NCI-H1417 (cell line): ENCODE measurements at regions not wholly inside any gene's neighbourhood (a gene's known extent, or its start where the extent isn't known, plus 50 kb on each side); places are given as distances from the start of the nearest gene placed in this dataset.
"Not testable (repeated sequence)": the region's sequence is repeated elsewhere in the genome, so short reads cannot be mapped to it uniquely, and the experiment has no call there.

Source experiments
- DNase-seq, 3 experiments: peaks; one replicate each; lab custom pipeline; 2025; lab: John Stamatoyannopoulos, UW

DNA sequence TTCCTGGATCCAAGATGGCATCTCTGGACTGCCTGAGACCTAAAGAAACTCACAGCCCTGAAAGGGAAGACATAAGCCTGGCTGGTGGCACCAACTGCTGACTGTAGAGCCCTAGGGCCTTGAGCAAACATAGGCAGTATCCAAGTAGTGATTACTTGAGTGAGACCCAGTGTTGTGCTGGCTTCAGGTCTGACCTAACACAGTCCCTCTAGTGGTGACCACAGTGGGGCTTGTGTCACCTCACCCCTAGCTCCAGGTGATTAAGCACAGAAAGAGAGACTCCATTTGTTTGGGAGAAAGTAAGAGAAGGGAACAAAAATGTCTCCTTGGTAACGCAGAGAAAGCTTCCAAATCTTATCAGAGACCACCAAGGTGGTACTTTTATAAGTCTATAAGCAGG, 496.3 kb upstream of the HTR2C start:
- no peak for DNase-seq

DNA sequence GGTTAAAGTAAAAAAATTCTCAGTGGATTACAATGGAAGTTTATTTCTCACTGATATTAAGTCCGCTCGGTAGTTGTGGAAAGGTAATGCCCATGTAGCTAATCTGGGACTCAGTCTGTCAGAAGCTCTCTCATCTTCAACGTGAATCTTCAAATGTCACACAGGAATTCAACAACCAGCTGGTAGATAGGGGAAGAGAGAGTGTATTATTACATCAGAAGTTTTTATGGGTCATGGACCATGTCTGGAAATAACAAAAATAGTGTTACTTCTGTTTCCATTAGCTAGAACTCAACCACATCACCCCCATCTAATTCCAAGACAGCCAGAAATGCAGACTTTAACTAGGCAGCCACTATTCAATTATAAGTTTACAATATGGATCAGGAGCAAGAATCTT, 506.1 kb upstream of the HTR2C start:
- no peak for DNase-seq

DNA sequence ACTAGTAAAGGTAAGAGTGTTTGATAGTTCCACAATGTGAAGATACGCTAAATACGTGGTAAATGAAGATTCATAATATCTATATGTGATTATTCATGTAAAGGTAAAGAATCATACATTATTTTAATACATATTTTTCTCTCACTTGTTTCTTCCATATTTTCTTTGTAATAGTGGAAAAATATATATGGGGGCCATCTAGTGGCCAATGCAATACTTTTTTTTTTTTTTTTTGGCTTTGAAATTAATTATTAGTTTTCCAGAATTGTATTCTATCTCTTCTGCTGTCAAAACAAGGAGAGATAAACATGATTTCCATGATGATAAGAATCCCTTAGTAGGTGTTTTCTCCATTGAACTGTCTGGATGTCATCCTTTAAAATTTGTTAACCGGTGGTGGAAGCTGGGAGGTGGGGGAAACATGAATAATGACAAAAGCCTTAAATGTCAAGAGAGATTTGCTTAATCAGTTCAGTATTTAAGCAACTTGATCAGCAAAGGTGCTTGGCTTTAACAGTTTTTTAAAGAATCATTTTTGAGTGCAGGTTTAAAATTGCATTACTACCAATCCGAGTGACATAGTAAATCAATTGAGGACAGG, 508.7 kb upstream of the HTR2C start:
- DNase-seq = peak in 1 of 3 experiments; percentile 14

DNA sequence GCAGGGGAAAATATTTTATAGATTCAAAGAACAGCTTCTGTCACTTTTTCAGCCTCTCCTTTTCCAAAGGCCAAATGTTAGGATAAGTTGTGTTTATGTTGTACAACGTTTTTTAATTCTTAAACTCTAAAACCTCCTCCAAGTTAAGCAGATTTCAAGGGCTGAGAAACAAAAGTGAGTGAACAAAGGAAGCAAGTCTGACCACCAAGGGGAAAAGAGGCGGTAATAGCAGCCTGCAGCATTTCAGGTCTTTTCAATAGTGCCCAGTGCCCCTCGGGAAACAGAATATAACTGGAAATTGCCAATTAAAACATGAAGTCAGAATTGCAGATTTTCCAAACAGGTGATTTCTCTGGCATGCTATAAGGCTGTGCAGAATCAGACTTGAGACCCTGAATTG, 510.0 kb upstream of the HTR2C start:
- no peak for DNase-seq

DNA sequence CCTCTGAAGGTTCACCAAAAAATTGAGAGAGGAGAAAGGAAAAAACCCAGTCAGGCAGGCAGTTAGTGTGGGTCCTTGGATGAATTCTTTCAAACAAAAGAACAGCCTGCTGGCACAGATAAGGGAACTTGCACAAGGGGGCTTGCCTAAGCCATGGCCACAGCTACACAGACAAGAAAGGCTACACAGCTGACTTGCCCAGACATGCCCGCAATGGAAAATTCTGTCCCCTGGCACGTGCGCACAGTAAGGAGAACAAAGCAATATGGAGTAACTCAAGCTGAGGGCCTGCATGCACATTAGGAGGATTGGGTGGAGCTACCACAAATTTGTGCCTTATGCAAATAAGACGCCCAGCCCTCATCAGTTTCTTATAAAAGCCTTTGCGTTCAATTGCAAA, 512.5 kb upstream of the HTR2C start:
- DNase-seq = peak in 1 of 3 experiments; percentile 26

DNA sequence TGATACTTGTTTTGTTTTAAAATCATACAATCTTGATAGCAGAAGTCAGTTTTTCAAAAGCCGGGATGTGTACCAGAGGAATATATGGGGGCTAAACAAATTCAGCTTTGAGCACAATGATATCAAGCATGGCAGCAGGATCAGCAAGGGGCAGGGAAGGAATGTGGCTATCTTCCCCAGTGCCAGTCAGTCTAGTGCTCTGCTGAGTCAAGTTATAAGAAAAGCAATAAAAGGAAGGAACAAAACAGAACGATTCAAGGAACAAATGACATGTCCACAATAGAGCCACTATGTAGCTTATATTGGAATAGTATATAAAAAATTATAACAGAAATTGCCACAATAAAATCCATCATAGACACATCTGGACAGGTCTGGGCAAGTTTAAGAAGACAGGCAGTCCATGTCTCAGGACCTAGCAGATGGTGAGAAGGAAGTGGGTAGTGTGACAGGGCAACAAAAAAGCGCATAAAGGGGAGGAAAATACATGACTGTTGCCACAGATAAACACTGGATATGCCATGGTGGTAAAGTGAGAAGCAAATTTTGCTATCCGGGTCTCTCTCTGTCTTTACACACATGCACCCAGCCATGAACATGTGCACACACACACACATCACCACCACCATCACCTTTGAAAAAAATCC, 518.2 kb upstream of the HTR2C start:
- no peak for DNase-seq

DNA sequence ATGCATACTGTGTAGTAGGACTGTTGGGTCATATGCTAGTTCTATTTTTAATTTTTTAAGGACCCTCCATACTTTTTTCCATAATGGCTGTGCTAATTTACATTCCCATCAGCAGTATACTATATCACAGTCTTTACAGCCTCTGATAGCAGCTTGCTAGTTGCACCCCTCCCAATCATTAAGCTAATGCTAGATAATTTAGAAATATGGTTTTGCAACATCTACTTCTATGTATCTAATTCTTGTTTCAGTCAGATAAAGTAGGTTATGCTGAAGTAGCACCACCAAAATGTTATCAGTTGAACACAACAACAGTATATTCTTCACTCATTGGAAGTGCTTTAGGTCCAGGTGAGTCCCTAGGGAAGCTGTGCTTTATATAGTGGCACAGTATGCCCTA, 522.7 kb upstream of the HTR2C start:
- DNase-seq = no peak

DNA sequence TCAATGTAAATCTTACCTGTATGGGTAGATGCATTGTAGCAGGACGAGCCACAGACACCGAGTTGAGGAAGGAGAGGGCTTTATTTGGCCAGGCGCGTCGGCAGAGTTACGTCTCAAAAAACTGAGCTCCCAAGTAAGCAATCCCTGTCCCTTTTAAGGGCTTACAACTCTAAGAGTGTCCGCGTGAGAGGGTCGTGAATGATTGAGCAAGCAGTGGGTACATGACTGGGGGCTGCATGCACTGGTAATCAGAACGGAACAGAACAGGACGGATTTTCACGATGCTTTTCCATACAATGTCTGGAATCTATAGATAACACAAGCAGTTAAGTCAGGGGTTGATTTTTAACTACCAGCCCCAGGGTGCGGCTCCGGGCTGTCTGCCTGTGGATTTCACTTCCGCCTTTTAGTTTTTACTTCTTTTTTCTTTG, 524.9 kb upstream of the HTR2C start:
- no peak for DNase-seq

DNA sequence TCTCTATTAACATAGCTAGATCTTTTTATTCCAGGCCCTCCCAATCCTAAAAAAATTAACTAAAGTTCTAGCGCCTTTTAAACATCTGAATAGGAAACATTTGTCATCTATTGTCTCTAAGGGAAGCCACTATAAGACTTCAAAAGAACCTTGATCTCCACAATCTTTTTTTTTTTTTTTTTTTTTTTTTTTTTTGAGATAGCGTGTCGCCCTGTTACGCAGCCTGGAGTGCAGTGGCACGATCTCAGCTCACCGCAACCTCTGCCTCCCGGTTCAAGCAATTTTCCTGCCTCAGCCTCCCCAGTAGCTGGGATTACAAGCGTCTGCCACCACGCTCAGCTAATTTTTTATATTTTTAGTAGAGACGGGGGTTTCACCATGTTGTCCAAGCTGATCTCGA, 526.5 kb upstream of the HTR2C start:
- DNase-seq = not testable (repeated sequence)

DNA sequence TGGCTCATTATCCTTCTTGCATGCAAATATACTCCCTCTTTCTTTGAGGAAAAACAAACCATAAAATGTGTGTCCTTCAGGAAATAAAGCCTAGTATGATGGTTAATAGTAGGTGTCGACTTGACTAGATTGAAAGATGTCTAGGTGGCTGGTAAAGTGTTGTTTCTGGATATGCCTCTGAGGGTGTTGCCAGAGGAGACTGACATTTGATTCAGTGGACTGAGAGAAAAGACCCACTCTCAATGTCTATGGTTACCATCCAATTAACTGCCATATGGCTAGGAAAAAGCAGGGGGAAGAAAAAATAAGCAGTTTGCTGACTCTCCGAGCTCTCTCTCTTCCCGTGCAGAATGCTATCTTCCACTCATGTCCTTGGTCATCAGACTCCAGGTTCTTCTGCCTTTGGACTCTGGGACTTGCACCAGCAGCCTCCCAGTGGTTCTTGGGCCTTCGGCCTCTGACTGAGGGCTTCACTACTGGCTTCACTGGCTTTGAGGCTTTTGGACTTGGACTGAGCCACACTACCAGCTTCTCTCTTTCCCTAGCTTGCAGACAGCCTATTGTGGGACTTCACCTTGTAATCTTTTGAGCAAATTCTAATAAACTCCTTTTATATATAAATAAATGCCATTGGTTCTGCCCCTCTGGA, 532.1 kb upstream of the HTR2C start:
- DNase-seq = no peak

DNA sequence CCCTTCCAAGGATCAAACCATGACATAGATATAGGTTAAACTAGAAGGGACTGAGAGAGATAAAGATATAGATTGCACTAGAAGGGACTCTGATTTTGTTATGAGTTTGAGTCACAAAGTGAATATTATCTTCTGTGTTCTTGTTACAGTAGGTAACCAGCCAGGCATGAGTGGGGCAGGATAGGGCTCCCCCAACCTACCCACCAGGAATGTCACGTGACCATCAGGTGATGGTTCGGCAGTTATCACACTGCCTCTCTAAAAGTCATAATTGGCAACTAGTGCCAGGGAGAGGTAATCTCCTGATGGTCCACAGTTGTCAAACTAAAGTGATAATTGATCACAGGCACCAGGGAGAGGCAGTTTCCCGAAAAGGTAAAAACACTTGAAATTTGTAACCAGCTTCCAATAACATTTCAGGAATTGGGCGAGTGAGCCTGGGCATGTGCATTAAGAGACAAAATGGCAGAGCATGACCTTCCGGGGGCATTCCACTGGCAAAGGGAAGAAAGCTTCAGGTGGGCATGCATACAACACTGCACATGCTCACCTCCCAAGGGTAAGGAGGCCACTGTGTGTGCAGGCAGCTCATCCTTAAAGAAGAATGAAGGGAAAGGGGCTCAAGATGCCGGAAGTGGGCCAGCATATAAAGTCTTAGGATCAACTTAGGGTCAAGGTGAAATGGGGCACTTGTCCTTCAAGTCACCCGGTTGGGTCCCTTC, 533.6 kb upstream of the HTR2C start:
- DNase-seq = no peak

DNA sequence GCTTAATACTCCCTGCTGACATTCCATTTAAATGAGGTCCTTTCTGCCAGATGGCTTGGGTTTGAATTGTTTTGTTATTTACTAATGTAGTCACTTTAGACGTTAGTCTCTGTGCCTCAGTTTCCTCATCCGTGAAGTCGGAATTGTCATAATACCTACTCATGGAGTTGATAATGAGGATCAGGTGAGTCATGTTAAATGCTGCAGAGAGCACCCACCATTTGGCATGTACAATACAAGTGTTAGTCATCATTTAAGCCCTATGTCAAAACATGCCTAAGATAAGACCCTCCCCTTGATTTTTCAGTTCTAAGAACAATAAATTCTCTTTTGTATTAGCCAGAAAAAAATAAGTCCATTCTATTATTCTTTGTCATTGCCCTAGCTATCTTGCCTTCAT, 534.8 kb upstream of the HTR2C start:
- DNase-seq = no peak

DNA sequence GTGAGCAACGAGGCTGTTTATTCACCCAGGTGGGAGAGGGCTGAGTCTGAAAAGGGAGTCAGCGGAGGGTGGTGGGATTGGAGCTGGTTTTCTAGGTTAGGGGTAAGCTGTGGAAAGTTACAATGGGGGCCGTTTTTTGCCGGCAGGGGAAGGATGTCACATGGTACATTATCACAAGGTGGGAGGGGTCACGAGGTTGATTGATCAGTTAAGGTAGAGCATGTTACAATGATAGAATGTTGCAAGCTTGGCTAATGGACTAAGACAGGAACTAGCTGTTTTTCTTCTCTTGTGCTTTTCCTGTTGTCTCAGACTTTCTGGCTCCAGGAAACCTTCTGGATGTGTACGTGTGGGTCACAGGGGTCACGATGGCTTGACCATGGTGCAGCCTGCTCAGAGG, 536.3 kb upstream of the HTR2C start:
- DNase-seq = no peak

DNA sequence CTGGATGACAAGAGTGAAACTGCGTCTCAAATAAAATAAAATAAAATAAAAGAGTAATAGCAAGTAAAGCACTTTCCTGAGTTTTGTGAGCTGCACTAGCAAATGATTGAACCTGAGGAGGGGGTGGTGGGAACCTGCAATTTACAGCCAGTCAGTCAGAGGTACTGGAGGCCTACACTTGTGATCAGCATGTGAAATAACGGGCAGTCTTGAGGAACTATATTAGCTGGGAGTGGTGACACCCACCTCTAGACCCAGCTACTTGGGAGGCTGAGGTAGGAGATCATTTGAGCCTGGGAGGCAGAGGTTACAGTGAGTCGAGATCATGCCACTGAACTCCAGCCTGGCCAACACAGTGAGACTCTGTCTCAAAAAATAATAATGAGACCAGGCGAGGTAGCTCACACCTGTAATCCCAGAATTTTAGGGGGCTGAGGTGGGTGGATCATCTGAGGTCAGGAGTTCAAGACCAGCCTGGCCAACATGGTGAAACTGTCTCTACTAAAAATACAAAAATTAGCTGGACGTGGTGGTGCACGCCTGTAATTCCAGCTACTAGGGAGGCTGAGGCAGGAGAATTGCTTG, 537.1 kb upstream of the HTR2C start:
- DNase-seq = no peak

DNA sequence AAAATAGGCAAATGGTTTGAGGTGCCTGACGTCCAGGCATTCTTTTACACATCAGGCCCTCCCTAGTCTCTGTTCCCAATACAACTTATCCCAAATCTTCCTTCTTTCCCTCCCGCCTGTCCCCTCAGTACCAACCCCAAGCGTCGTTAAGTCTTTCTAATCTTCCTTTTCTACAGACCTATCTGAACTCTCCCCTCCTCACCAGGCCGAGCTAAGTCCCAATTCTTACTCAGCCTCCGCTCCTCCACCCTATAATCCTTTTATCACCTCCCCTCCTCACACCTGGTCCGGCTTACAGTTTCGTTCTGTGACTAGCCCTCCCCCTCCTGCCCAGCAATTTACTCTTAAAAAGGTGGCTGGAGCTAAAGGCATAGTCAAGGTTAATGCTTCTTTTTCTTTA, 542.4 kb upstream of the HTR2C start:
- DNase-seq = not testable (repeated sequence)

DNA sequence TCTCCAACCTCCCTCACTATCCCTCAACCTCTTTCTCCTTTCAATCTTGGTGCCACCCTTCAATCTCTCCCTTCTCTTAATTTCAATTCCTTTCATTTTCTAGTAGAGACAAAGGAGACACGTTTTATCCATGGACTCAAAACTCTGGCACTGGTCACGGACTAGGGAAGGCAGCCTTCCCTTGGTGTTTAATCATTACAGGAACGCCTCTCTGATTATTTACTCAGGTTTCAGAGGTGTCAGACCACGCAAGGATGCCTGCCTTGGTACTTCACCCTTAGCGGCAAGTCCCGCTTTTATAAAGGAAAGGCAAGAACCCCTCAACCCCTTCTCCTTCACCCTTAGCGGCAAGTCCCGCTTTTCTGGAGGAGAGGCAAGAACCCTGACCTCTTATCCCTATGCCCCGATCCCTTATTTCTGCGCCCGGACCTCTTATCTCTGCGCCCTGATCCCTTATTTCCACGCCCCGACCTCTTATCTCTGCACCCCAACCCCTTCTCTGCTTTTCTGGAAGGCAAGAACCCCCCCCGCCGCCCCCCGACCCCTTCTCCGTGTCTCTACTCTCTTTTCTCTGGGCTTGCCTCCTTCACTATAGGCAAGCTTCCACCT, 543.1 kb upstream of the HTR2C start:
- DNase-seq = not testable (repeated sequence)

DNA sequence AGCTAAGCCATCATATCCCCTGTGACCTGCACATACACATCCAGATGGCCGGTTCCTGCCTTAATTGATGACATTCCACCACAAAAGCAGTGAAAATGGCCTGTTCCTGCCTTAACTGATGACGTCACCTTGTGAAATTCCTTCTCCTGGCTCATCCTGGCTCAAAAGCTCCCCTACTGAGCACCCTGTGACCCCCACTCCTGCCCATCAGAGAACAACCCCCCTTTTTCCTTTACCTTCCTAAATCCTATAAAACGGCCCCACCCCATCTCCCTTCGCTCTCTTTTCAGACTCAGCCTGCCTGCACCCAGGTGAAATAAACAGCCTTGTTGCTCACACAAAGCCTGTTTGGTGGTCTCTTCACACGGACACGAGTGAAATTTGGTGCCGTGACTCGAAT, 543.8 kb upstream of the HTR2C start:
- DNase-seq = not testable (repeated sequence)

DNA sequence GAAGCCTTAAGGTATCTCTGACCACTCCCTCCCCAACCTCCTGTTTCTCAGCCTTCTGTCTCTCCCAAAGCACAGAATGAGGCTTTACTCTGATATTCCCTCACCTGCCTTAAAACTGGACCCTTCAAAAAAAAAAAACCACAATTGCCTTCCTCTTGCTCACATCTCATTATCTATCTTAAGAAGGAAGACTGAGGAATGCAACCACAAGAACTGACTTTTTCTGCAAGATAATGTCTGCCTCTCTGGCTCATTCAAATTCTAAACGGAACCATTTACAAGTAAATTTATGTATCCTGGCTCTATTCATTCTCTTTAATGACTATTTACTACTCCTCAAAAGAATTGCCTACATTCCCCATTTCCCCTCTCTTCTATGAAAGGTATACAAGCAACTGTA, 545.5 kb upstream of the HTR2C start:
- DNase-seq = no peak

DNA sequence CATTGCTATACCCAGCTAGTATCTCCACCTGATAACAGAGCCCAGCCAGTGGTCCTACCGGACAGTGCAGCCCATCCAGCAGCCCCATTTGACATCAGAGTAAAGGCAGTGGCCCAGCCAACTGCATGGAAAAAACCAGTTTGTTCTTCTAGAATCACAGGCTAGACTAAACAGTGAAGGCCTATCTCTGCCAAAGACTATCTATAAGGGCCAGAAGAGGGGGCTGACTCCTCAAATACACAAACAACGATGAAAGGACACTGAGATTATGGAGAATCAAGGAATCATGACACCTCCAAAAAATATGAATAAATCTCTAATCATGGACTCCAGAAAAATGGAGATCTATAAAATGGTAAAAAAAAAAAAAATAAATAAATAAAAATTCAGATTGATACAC, 546.4 kb upstream of the HTR2C start:
- no peak for DNase-seq

DNA sequence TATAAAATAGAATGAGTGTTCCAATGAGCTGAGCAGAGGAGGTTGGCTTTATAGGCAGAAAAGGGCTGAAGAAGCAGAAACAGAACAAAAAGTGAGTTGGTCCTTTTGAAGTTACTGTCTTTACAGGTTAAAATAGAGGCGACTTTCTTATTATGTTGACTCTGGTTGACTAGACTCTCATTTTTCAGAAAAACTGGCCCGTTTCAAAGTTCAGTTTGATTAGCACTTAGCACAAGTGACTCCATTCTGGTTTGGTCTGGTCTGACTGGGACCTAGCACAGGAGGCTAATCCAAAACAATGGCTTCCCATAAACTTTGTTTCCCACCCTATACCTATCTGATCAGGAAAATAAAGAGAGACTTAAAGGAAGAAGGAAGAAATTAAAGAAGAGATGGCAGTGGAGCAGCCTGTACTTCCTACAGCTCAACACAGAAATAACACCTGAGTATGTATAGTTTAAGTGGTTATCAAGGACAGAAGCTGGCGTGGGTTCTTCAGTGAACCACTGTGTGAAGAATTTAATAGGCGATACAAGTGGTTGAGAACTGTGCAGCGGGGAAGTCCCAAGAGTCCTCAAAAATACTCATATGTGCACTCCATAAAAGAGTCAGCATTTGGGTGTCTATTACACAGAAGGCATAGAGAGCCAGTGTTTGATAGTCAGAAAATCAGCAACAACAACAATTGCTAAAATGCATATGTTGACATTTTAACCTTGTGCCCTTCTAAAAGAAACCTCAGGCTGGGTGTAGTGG, 554.8 kb upstream of the HTR2C start:
- DNase-seq = peak in 1 of 3 experiments; percentile 22

DNA sequence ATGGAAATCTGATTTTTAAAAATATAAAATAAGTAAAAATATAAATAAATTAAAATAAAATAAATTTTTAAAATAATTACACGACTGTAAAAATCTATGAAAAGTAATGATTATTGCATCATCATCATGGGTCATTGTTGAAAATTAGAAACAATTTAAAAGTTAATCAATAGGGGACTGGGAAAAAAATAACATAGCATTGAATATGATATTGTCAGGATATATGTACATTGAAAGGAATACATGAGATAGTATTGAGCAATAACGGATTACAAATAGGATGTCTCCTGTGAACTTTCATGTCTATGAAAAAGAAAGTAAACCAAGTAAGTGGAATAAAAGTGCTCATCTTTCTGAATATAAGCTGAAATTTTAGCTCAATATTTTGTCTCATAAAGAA, 566.8 kb upstream of the HTR2C start:
- DNase-seq = no peak
